ENCODE measurements at regions not wholly inside any gene's neighbourhood (a gene's known extent, or its start where the extent isn't known, plus 50 kb on each side); places are given as distances from the start of the nearest gene placed in this dataset.

- H3K9ac ChIP-seq (ENCODE audit: low read depth in 1 of 3, low read length in 3 of 3): no peak overlapping the region
Measured at GRCh38 chr3:177522051-177522450, 324.8 kb upstream of the TBL1XR1 start.

GRCh38 chr3:177523067-177523675, 325.9 kb upstream of the TBL1XR1 start:
- Histone ChIP-seq H3K36me3 (ENCODE audit: control insufficient read depth in 3 of 3, insufficient read depth in 3 of 3, low read length in 3 of 3) (no peaks in the 10 kb centered on the region), H3K4me3 (ENCODE audit: low read length in 3 of 3) (no peak overlapping the region), H3K4me1 (ENCODE audit: control insufficient read depth in 3 of 3, insufficient read depth in 3 of 3, low read length in 3 of 3) (peaks cover 4 to 5% (median 5%) of the 10 kb centered on the region in 3 donors), H3K9ac (ENCODE audit: low read depth in 1 of 3, low read length in 3 of 3) (no peak overlapping the region), H3K9me3 (ENCODE audit: control insufficient read depth in 3 of 3, low read length in 3 of 3) (peaks cover 0 to 2% (median 0%) of the 10 kb centered on the region in 3 donors), H3K27me3 (ENCODE audit: control insufficient read depth in 3 of 3, insufficient read depth in 3 of 3, low read length in 3 of 3) (no peaks in the 10 kb centered on the region), H3K27ac (ENCODE audit: low read depth, low read length) (no peak overlapping the region)

More at GRCh38 chr3:177522051-177522450, 324.8 kb upstream of the TBL1XR1 start:
- H3K4me3 ChIP-seq (ENCODE audit: low read length in 3 of 3): no peak overlapping the region
- H3K4me1 ChIP-seq (ENCODE audit: control insufficient read depth in 3 of 3, insufficient read depth in 3 of 3, low read length in 3 of 3): peaks cover 4 to 5% (median 5%) of the 10 kb centered on the region in 3 donors
- peaks cover 0 to 2% (median 0%) of the 10 kb centered on the region in 3 donors for H3K9me3 ChIP-seq (ENCODE audit: control insufficient read depth in 3 of 3, low read length in 3 of 3)
- H3K36me3 ChIP-seq (ENCODE audit: control insufficient read depth in 3 of 3, insufficient read depth in 3 of 3, low read length in 3 of 3): no peaks in the 10 kb centered on the region
- H3K27ac ChIP-seq (ENCODE audit: low read depth, low read length): no peak overlapping the region
- no peaks in the 10 kb centered on the region for H3K27me3 ChIP-seq (ENCODE audit: control insufficient read depth in 3 of 3, insufficient read depth in 3 of 3, low read length in 3 of 3)

DNA sequence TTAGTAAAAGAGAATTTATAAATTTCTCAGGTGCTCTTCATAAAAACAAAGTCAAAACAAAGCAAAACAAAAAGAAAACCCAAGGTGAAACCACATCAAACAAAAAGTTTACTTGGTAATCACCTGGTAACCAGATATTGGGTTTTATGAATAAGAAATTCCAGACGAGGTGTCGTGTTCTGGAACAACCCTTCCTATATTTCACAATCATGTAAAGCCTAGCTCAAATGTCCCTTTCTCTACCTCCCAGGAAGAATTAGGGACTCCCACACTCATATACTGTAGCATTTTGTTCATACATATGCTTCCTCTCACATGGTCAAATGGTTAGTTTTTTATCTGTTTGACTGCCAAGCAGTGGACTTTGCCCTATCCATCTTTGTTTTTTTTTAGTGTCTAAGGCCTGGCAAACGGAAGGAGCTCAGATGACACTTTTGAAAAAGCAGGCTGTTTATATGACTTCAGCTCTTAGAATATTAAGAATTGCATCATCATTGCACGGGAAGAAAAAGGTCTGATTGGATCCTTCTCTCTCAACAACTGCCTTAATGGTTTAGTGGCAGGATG, 326.7 kb upstream of the TBL1XR1 start:
- Histone ChIP-seq H3K4me1 (ENCODE audit: control insufficient read depth in 3 of 3, insufficient read depth in 3 of 3, low read length in 3 of 3) (peaks cover 4 to 5% (median 5%) of the 10 kb centered on the region in 3 donors), H3K9me3 (ENCODE audit: control insufficient read depth in 3 of 3, low read length in 3 of 3) (peaks cover 0 to 2% (median 0%) of the 10 kb centered on the region in 3 donors), H3K27ac (ENCODE audit: low read depth, low read length) (no peak overlapping the region), H3K4me3 (ENCODE audit: low read length in 3 of 3) (no peak overlapping the region), H3K36me3 (ENCODE audit: control insufficient read depth in 3 of 3, insufficient read depth in 3 of 3, low read length in 3 of 3) (no peaks in the 10 kb centered on the region), H3K27me3 (ENCODE audit: control insufficient read depth in 3 of 3, insufficient read depth in 3 of 3, low read length in 3 of 3) (no peaks in the 10 kb centered on the region), H3K9ac (ENCODE audit: low read depth in 1 of 3, low read length in 3 of 3) (no peak overlapping the region)

DNA sequence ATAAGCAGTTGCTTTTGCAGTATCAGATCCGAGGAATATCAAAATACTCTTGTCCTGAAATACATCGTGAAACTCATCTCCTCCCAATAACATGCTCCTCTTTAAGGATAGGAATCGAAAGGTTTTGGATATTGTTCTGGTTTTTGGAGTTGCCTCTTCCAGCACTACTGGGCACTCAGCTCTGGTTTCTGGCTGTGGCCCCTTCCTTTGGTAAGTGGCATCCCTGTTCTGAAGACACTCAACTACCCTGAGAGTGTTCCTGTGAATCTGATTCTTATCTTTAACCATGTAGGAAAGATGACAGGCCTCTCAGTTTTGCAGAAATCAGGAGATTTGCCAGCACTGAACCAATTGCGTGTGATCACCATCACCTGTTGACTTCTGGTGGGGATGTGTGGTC, 327.5 kb upstream of the TBL1XR1 start:
- Histone ChIP-seq H3K4me1 (ENCODE audit: control insufficient read depth in 3 of 3, insufficient read depth in 3 of 3, low read length in 3 of 3) (peaks cover 4 to 5% (median 5%) of the 10 kb centered on the region in 3 donors), H3K36me3 (ENCODE audit: control insufficient read depth in 3 of 3, insufficient read depth in 3 of 3, low read length in 3 of 3) (no peaks in the 10 kb centered on the region), H3K27me3 (ENCODE audit: control insufficient read depth in 3 of 3, insufficient read depth in 3 of 3, low read length in 3 of 3) (no peaks in the 10 kb centered on the region), H3K9me3 (ENCODE audit: control insufficient read depth in 3 of 3, low read length in 3 of 3) (peaks cover 0 to 2% (median 0%) of the 10 kb centered on the region in 3 donors), H3K27ac (ENCODE audit: low read depth, low read length) (no peak overlapping the region), H3K9ac (ENCODE audit: low read depth in 1 of 3, low read length in 3 of 3) (no peak overlapping the region), H3K4me3 (ENCODE audit: low read length in 3 of 3) (no peak overlapping the region)

DNA sequence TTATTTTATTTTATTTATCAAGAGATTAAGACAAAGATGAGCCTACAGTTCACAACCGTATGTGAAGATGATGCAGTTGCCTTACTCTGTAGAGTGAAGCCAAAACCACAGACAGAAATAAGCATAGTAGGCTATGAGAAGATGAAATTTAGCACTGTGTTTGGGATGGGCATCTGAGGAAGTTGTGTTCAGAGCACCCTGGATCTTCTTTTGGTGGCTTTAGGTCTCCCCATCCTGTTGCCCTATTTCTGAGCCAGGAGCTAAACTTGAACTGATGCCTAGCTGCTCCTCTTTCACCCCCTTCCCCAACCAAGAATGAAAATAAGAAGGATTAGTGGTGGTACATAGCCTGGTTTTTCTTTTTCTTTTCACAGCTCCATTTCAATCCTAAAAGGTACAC, 328.1 kb upstream of the TBL1XR1 start:
- Histone ChIP-seq H3K27me3 (ENCODE audit: control insufficient read depth in 3 of 3, insufficient read depth in 3 of 3, low read length in 3 of 3) (no peaks in the 10 kb centered on the region), H3K4me3 (ENCODE audit: low read length in 3 of 3) (no peak overlapping the region), H3K9me3 (ENCODE audit: control insufficient read depth in 3 of 3, low read length in 3 of 3) (peaks cover 0 to 2% (median 0%) of the 10 kb centered on the region in 3 donors), H3K4me1 (ENCODE audit: control insufficient read depth in 3 of 3, insufficient read depth in 3 of 3, low read length in 3 of 3) (peaks cover 4 to 8% (median 5%) of the 10 kb centered on the region in 3 donors), H3K27ac (ENCODE audit: low read depth, low read length) (no peak overlapping the region), H3K9ac (ENCODE audit: low read depth in 1 of 3, low read length in 3 of 3) (no peak overlapping the region), H3K36me3 (ENCODE audit: control insufficient read depth in 3 of 3, insufficient read depth in 3 of 3, low read length in 3 of 3) (no peaks in the 10 kb centered on the region)

- Histone ChIP-seq H3K4me3 (ENCODE audit: low read length in 3 of 3) (no peak overlapping the region), H3K27me3 (ENCODE audit: control insufficient read depth in 3 of 3, insufficient read depth in 3 of 3, low read length in 3 of 3) (no peaks in the 10 kb centered on the region), H3K4me1 (ENCODE audit: control insufficient read depth in 3 of 3, insufficient read depth in 3 of 3, low read length in 3 of 3) (peaks cover 4 to 8% (median 5%) of the 10 kb centered on the region in 3 donors), H3K27ac (ENCODE audit: low read depth, low read length) (no peak overlapping the region), H3K36me3 (ENCODE audit: control insufficient read depth in 3 of 3, insufficient read depth in 3 of 3, low read length in 3 of 3) (no peaks in the 10 kb centered on the region), H3K9ac (ENCODE audit: low read depth in 1 of 3, low read length in 3 of 3) (no peak overlapping the region), H3K9me3 (ENCODE audit: control insufficient read depth in 3 of 3, low read length in 3 of 3) (peaks cover 0 to 2% (median 0%) of the 10 kb centered on the region in 3 donors)
Measured at GRCh38 chr3:177525987-177526712, 328.9 kb upstream of the TBL1XR1 start.

GRCh38 chr3:177527182-177527581, 329.9 kb upstream of the TBL1XR1 start:
- H3K27me3 ChIP-seq (ENCODE audit: control insufficient read depth in 3 of 3, insufficient read depth in 3 of 3, low read length in 3 of 3): no peaks in the 10 kb centered on the region
- no peak overlapping the region for H3K4me3 ChIP-seq (ENCODE audit: low read length in 3 of 3)
- no peaks in the 10 kb centered on the region for H3K36me3 ChIP-seq (ENCODE audit: control insufficient read depth in 3 of 3, insufficient read depth in 3 of 3, low read length in 3 of 3)
- no peak overlapping the region for H3K27ac ChIP-seq (ENCODE audit: low read depth, low read length)
- H3K4me1 ChIP-seq (ENCODE audit: control insufficient read depth in 3 of 3, insufficient read depth in 3 of 3, low read length in 3 of 3): peaks cover 4 to 8% (median 5%) of the 10 kb centered on the region in 3 donors
- peaks cover 0 to 2% (median 0%) of the 10 kb centered on the region in 3 donors for H3K9me3 ChIP-seq (ENCODE audit: control insufficient read depth in 3 of 3, low read length in 3 of 3)
- no peak overlapping the region for H3K9ac ChIP-seq (ENCODE audit: low read depth in 1 of 3, low read length in 3 of 3)

DNA sequence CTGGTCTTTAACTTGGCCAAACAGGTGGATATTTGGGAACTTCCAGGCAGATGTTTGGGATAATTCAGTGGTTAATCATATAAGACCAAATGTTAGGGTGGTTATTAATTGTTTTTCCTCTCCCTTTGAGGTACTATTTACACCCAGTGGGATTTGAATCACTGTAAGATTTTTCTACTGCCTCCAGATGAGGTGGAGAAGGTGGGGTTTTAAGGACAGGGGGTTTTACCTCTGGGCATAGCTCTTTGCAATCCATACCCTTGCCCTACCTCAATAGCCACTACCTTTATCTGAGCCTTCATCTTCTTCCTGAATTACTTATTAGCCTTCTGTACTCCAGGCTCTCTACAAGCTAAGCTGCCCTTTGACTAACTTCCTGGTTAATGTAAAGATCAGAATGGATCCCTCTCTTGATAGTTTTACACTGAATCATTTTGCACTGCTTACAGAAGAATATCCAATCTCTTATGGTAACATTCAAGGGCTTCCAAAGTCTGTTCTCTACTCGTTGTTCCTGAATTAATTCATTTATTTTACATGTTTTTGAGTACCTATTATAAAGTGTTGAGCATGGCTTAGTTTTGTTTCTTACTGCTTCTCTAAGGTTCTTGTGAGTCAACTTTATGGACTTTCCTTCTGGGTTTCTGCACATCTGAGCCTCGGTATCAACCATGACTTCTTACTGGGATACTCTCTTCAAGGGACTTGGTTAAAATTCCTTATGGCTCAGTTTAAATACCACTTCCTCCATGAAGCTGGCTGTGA, 331.2 kb upstream of the TBL1XR1 start:
- H3K4me3 ChIP-seq (ENCODE audit: low read length in 3 of 3): no peak overlapping the region
- no peaks in the 10 kb centered on the region for H3K27me3 ChIP-seq (ENCODE audit: control insufficient read depth in 3 of 3, insufficient read depth in 3 of 3, low read length in 3 of 3)
- H3K9ac ChIP-seq (ENCODE audit: low read depth in 1 of 3, low read length in 3 of 3): no peak overlapping the region
- peaks cover 4 to 8% (median 5%) of the 10 kb centered on the region in 3 donors for H3K4me1 ChIP-seq (ENCODE audit: control insufficient read depth in 3 of 3, insufficient read depth in 3 of 3, low read length in 3 of 3)
- H3K27ac ChIP-seq (ENCODE audit: low read depth, low read length): no peak overlapping the region
- no peaks in the 10 kb centered on the region for H3K36me3 ChIP-seq (ENCODE audit: control insufficient read depth in 3 of 3, insufficient read depth in 3 of 3, low read length in 3 of 3)
- peaks cover 0 to 2% (median 0%) of the 10 kb centered on the region in 3 donors for H3K9me3 ChIP-seq (ENCODE audit: control insufficient read depth in 3 of 3, low read length in 3 of 3)

DNA sequence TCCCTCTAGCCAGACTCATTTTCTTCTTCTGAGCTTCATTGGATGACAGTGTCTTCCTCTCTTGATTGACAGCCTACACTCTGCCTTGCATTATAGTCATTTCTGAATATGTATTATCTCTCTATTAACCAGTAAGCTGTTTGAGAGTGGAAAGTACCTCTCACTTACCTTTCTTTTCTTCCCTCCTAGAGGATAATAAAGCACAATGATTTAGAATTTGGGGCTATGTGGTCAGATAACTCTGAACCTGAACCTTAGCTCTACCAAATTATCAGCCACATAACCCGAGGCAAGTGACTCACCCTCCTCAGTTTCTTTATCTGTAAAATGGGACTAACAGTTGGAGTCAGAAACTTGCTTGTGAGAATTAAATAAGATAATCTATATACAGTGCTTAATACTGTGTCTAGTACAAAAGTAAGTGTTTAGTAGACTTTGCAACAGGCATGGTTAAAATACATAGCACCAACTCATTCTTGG, 331.8 kb upstream of the TBL1XR1 start:
- Histone ChIP-seq H3K4me3 (ENCODE audit: low read length in 3 of 3) (no peak overlapping the region), H3K9ac (ENCODE audit: low read depth in 1 of 3, low read length in 3 of 3) (no peak overlapping the region), H3K4me1 (ENCODE audit: control insufficient read depth in 3 of 3, insufficient read depth in 3 of 3, low read length in 3 of 3) (peaks cover 2 to 6% (median 5%) of the 10 kb centered on the region in 3 donors), H3K27me3 (ENCODE audit: control insufficient read depth in 3 of 3, insufficient read depth in 3 of 3, low read length in 3 of 3) (no peaks in the 10 kb centered on the region), H3K36me3 (ENCODE audit: control insufficient read depth in 3 of 3, insufficient read depth in 3 of 3, low read length in 3 of 3) (no peaks in the 10 kb centered on the region), H3K9me3 (ENCODE audit: control insufficient read depth in 3 of 3, low read length in 3 of 3) (peaks cover 0 to 2% (median 0%) of the 10 kb centered on the region in 3 donors), H3K27ac (ENCODE audit: low read depth, low read length) (no peak overlapping the region)

Measured in skeletal muscle tissue (tissue), 3 donors.